Activated T-helper 17 cell treated with anti-CD3 and anti-CD28 coated beads, Interleukin-2, amount 50 U/mL, for 72 hours (primary cell): ENCODE measurements at regions not wholly inside any gene's neighbourhood (a gene's known extent, or its start where the extent isn't known, plus 50 kb on each side); places are given as distances from the start of the nearest gene placed in this dataset.
"Not testable (repeated sequence)": the region's sequence is repeated elsewhere in the genome, so short reads cannot be mapped to it uniquely, and the experiment has no call there.

Source experiments
- ATAC-seq: fragments of 150-1000 bp; cut with Tn5 transposase; replicated peaks from 2 replicates; pipeline ENCODE4 v1.10.0; 2021; ENCODE audit warnings: mild to moderate bottlenecking, moderate library complexity
- H3K27ac Mint-ChIP-seq: one replicate; pipeline ENCODE4 v1.8.0; 2022; ENCODE audit warnings: mixed read lengths
- H3K27me3 Mint-ChIP-seq: one replicate; pipeline ENCODE4 v1.8.0; 2022; ENCODE audit warnings: mixed read lengths
- H3K36me3 Mint-ChIP-seq: one replicate; pipeline ENCODE4 v1.8.0; 2022; ENCODE audit warnings: low read depth, mild to moderate bottlenecking, mixed read lengths
- H3K4me1 Mint-ChIP-seq: one replicate; pipeline ENCODE4 v1.8.0; 2022; ENCODE audit warnings: mixed read lengths
- H3K4me3 Mint-ChIP-seq: one replicate; pipeline ENCODE4 v1.8.0; 2022; ENCODE audit warnings: mild to moderate bottlenecking, mixed read lengths
- H3K9me3 Mint-ChIP-seq: one replicate; pipeline ENCODE4 v1.8.0; 2022; ENCODE audit warnings: mixed read lengths

GRCh38 chr1:30365596-30365995, 357.8 kb downstream of the MATN1 start:
- Mint-ChIP-seq H3K4me1 (no peaks in the 10 kb centered on the region), H3K27me3 (peaks cover 24% of the 10 kb centered on the region), H3K4me3 (no peak overlapping the region), H3K36me3 (no peaks in the 10 kb centered on the region), H3K27ac (no peak overlapping the region), H3K9me3 (no peaks in the 10 kb centered on the region)
- ATAC-seq: no peak

- H3K9me3 Mint-ChIP-seq: no peaks in the 10 kb centered on the region
- peaks cover 24% of the 10 kb centered on the region for H3K27me3 Mint-ChIP-seq
- H3K27ac Mint-ChIP-seq: no peak overlapping the region
- H3K4me1 Mint-ChIP-seq: no peaks in the 10 kb centered on the region
- H3K36me3 Mint-ChIP-seq: no peaks in the 10 kb centered on the region
- no peak overlapping the region for H3K4me3 Mint-ChIP-seq
- ATAC-seq: no peak
These were observed 360.4 kb downstream of the MATN1 start for GRCh38 chr1:30363031-30363430.

- H3K9me3 Mint-ChIP-seq: no peaks in the 10 kb centered on the region
- no peak overlapping the region for H3K27ac Mint-ChIP-seq
- H3K27me3 Mint-ChIP-seq: peaks cover 20% of the 10 kb centered on the region
- no peaks in the 10 kb centered on the region for H3K36me3 Mint-ChIP-seq
- H3K4me1 Mint-ChIP-seq: no peaks in the 10 kb centered on the region
- no peak for ATAC-seq
- no peak overlapping the region for H3K4me3 Mint-ChIP-seq
These were observed 360.8 kb downstream of the MATN1 start for GRCh38 chr1:30362603-30362990.

GRCh38 chr1:30361890-30362602, 361.3 kb downstream of the MATN1 start:
- H3K27ac Mint-ChIP-seq, H3K9me3 Mint-ChIP-seq, ATAC-seq, H3K4me3 Mint-ChIP-seq, H3K36me3 Mint-ChIP-seq, H3K4me1 Mint-ChIP-seq: not testable (repeated sequence)
- peaks cover 19% of the 10 kb centered on the region for H3K27me3 Mint-ChIP-seq

- Mint-ChIP-seq H3K4me3 (no peak overlapping the region), H3K36me3 (no peaks in the 10 kb centered on the region), H3K27ac (no peak overlapping the region), H3K9me3 (no peaks in the 10 kb centered on the region), H3K27me3 (peaks cover 18% of the 10 kb centered on the region), H3K4me1 (no peaks in the 10 kb centered on the region)
- ATAC-seq: no peak
These were observed 362.6 kb downstream of the MATN1 start for GRCh38 chr1:30360753-30361152.

GRCh38 chr1:30360281-30360680, 363.1 kb downstream of the MATN1 start:
- H3K4me1 Mint-ChIP-seq: no peaks in the 10 kb centered on the region
- H3K27me3 Mint-ChIP-seq: peaks cover 17% of the 10 kb centered on the region
- H3K4me3 Mint-ChIP-seq: no peak overlapping the region
- no peaks in the 10 kb centered on the region for H3K36me3 Mint-ChIP-seq
- H3K27ac Mint-ChIP-seq: no peak overlapping the region
- ATAC-seq: no peak
- no peaks in the 10 kb centered on the region for H3K9me3 Mint-ChIP-seq

GRCh38 chr1:30359539-30360220, 363.7 kb downstream of the MATN1 start:
- Mint-ChIP-seq H3K36me3 (no peaks in the 10 kb centered on the region), H3K4me3 (no peak overlapping the region), H3K4me1 (no peaks in the 10 kb centered on the region), H3K9me3 (no peaks in the 10 kb centered on the region), H3K27me3 (peaks cover 20% of the 10 kb centered on the region), H3K27ac (no peak overlapping the region)
- ATAC-seq: no peak

- Mint-ChIP-seq H3K4me3 (no peak overlapping the region), H3K27me3 (peaks cover 26% of the 10 kb centered on the region)
These were observed 364.9 kb downstream of the MATN1 start for GRCh38 chr1:30358500-30358899.

GRCh38 chr1:30356839-30357238, 366.5 kb downstream of the MATN1 start:
- no peaks in the 10 kb centered on the region for H3K4me1 Mint-ChIP-seq
- H3K27me3 Mint-ChIP-seq: peaks cover 28% of the 10 kb centered on the region
- H3K36me3 Mint-ChIP-seq: no peaks in the 10 kb centered on the region
- ATAC-seq: no peak
- no peak overlapping the region for H3K27ac Mint-ChIP-seq
- H3K4me3 Mint-ChIP-seq: no peak overlapping the region
- H3K9me3 Mint-ChIP-seq: no peaks in the 10 kb centered on the region

More at GRCh38 chr1:30358500-30358899, 364.9 kb downstream of the MATN1 start:
- no peaks in the 10 kb centered on the region for H3K36me3 Mint-ChIP-seq
- no peaks in the 10 kb centered on the region for H3K9me3 Mint-ChIP-seq
- H3K27ac Mint-ChIP-seq: no peak overlapping the region
- no peak for ATAC-seq
- no peaks in the 10 kb centered on the region for H3K4me1 Mint-ChIP-seq

GRCh38 chr1:30354410-30354809, 369.0 kb downstream of the MATN1 start:
- Mint-ChIP-seq H3K4me3 (no peak overlapping the region), H3K36me3 (no peaks in the 10 kb centered on the region), H3K4me1 (no peaks in the 10 kb centered on the region), H3K27me3 (peaks cover 43% of the 10 kb centered on the region), H3K27ac (no peak overlapping the region), H3K9me3 (no peaks in the 10 kb centered on the region)
- ATAC-seq: no peak

- Mint-ChIP-seq H3K4me3 (no peak overlapping the region), H3K9me3 (no peaks in the 10 kb centered on the region), H3K27ac (no peak overlapping the region), H3K27me3 (peaks cover 46% of the 10 kb centered on the region), H3K4me1 (no peaks in the 10 kb centered on the region), H3K36me3 (no peaks in the 10 kb centered on the region)
- ATAC-seq: no peak
These were observed 369.7 kb downstream of the MATN1 start for GRCh38 chr1:30353637-30354036.

- ATAC-seq: no peak
- no peaks in the 10 kb centered on the region for H3K4me1 Mint-ChIP-seq
- H3K27me3 Mint-ChIP-seq: peaks cover 31% of the 10 kb centered on the region
- H3K36me3 Mint-ChIP-seq: no peaks in the 10 kb centered on the region
- no peaks in the 10 kb centered on the region for H3K9me3 Mint-ChIP-seq
- H3K4me3 Mint-ChIP-seq: no peak overlapping the region
- no peak overlapping the region for H3K27ac Mint-ChIP-seq
These were observed 375.2 kb downstream of the MATN1 start for GRCh38 chr1:30348147-30348546.

- Mint-ChIP-seq H3K4me3 (no peak overlapping the region), H3K36me3 (no peaks in the 10 kb centered on the region), H3K9me3 (no peaks in the 10 kb centered on the region), H3K27ac (no peak overlapping the region), H3K27me3 (peaks cover 19% of the 10 kb centered on the region), H3K4me1 (no peaks in the 10 kb centered on the region)
- ATAC-seq: no peak
These were observed 377.8 kb downstream of the MATN1 start for GRCh38 chr1:30345491-30346130.

- H3K9me3 Mint-ChIP-seq: no peaks in the 10 kb centered on the region
- no peak for ATAC-seq
- H3K4me3 Mint-ChIP-seq: no peak overlapping the region
These were observed 379.8 kb downstream of the MATN1 start for GRCh38 chr1:30343562-30343961.

GRCh38 chr1:30342535-30343141, 380.7 kb downstream of the MATN1 start:
- H3K27ac Mint-ChIP-seq: no peak overlapping the region
- no peak overlapping the region for H3K4me3 Mint-ChIP-seq
- H3K27me3 Mint-ChIP-seq: peaks cover 9% of the 10 kb centered on the region
- no peaks in the 10 kb centered on the region for H3K9me3 Mint-ChIP-seq
- ATAC-seq: no peak
- no peaks in the 10 kb centered on the region for H3K36me3 Mint-ChIP-seq
- no peaks in the 10 kb centered on the region for H3K4me1 Mint-ChIP-seq

More at GRCh38 chr1:30343562-30343961, 379.8 kb downstream of the MATN1 start:
- H3K36me3 Mint-ChIP-seq: no peaks in the 10 kb centered on the region
- peaks cover 12% of the 10 kb centered on the region for H3K27me3 Mint-ChIP-seq
- no peak overlapping the region for H3K27ac Mint-ChIP-seq
- H3K4me1 Mint-ChIP-seq: no peaks in the 10 kb centered on the region
